ENCODE measurements at regions not wholly inside any gene's neighbourhood (a gene's known extent, or its start where the extent isn't known, plus 50 kb on each side); places are given as distances from the start of the nearest gene placed in this dataset.

DNA sequence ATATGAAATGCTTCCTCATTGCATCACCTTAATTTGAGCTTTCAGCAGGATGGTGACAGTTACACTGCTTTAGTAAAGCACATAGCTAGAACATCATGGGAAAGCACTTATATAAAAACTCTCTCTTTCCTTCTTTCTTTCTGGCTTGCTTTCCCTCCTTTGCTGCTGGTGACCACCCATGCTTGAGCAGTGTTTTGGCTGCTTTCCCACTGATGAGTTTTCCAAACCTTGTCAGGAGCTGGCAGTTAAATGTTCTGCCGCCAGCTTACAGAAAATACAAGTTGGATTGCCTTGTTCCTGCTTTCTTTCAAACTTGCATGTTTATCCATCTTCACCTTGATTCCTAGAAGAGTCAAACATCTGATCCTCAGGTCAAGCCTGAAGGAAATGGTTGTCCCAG lies 323.9 kb downstream of the FOXA2 start:
- H3K27me3 Mint-ChIP-seq (ENCODE audit: low read depth): peaks cover 51% of the 10 kb centered on the region
- TF ChIP-seq, protein P1, sequence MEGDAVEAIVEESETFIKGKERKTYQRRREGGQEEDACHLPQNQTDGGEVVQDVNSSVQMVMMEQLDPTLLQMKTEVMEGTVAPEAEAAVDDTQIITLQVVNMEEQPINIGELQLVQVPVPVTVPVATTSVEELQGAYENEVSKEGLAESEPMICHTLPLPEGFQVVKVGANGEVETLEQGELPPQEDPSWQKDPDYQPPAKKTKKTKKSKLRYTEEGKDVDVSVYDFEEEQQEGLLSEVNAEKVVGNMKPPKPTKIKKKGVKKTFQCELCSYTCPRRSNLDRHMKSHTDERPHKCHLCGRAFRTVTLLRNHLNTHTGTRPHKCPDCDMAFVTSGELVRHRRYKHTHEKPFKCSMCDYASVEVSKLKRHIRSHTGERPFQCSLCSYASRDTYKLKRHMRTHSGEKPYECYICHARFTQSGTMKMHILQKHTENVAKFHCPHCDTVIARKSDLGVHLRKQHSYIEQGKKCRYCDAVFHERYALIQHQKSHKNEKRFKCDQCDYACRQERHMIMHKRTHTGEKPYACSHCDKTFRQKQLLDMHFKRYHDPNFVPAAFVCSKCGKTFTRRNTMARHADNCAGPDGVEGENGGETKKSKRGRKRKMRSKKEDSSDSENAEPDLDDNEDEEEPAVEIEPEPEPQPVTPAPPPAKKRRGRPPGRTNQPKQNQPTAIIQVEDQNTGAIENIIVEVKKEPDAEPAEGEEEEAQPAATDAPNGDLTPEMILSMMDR (conservative IDR thresholded peaks at IDR 0.05): no peak

DNA sequence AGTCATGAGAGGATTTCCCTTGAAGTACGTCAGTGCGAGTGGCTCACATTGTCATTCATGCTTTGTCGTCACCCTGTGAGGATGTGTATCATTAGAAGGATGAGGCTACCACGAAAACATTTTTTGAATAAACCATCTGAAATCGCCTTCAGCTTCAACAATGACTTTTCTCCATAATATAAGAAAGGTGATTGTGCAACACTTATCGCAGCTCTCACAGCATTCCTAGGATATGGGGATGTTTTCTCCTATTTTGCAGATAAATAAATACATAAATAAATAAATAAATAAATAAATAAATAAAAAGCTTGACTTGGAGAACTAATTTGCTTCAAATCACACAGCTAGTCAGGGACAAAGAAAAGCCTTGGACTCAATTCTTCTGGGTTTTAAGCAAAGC lies 326.5 kb downstream of the FOXA2 start:
- Mint-ChIP-seq H3K27me3 (ENCODE audit: low read depth) (peaks cover 41% of the 10 kb centered on the region), H3K9me3 (no peaks in the 10 kb centered on the region), H3K27ac (ENCODE audit: unreplicated experiment) (no peak overlapping the region), H3K4me1 (no peaks in the 10 kb centered on the region), H3K36me3 (ENCODE audit: low read depth) (no peaks in the 10 kb centered on the region), H3K4me3 (no peak overlapping the region)
- DNase-seq (ENCODE audit: low read depth, low spot score): no peak
- TF ChIP-seq, protein P1 (conservative IDR thresholded peaks at IDR 0.05): no peak

More for the DNA sequence above, 323.9 kb downstream of the FOXA2 start:
- H3K27ac Mint-ChIP-seq (ENCODE audit: unreplicated experiment): no peak overlapping the region
- no peaks in the 10 kb centered on the region for H3K9me3 Mint-ChIP-seq
- no peaks in the 10 kb centered on the region for H3K36me3 Mint-ChIP-seq (ENCODE audit: low read depth)
- no peak for DNase-seq (ENCODE audit: low read depth, low spot score)
- H3K4me1 Mint-ChIP-seq: no peaks in the 10 kb centered on the region
- H3K4me3 Mint-ChIP-seq: no peak overlapping the region

DNA sequence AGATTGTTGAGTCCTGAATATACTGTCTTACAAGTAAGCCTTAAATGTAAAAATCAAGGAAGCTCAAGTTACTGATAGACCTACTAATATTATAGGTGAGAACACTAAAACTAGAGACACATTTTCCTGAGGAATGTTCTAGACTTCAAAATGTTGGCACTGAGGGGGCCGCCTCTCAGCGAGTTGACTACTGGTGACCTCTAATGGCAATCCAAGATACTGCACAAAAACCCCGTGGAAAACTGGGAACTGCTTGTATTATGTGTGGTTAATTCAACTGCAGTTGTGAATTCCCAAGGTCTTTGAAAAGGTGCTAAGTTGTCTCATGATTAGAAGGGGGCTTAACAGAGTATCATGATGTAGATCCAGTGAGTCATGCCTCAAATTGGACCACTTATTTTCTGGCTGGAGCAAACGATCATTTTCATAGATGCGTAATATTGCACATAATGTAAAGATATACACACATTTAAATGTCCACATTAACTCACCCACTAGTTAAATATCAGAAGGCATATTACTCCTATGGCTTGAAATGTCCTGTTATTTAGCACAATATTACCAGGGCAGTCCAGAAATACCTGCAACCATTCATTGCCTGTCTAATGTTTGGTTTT lies 336.2 kb downstream of the FOXA2 start:
- peaks cover 41% of the 10 kb centered on the region for H3K27me3 Mint-ChIP-seq (ENCODE audit: low read depth)
- no peak overlapping the region for H3K4me3 Mint-ChIP-seq
- H3K36me3 Mint-ChIP-seq (ENCODE audit: low read depth): no peaks in the 10 kb centered on the region
- TF ChIP-seq, protein P1 (conservative IDR thresholded peaks at IDR 0.05): peak; percentile 61
- no peak overlapping the region for H3K27ac Mint-ChIP-seq (ENCODE audit: unreplicated experiment)
- peak; percentile 32 for DNase-seq (ENCODE audit: low read depth, low spot score)
- H3K9me3 Mint-ChIP-seq: no peaks in the 10 kb centered on the region
- no peaks in the 10 kb centered on the region for H3K4me1 Mint-ChIP-seq

DNA sequence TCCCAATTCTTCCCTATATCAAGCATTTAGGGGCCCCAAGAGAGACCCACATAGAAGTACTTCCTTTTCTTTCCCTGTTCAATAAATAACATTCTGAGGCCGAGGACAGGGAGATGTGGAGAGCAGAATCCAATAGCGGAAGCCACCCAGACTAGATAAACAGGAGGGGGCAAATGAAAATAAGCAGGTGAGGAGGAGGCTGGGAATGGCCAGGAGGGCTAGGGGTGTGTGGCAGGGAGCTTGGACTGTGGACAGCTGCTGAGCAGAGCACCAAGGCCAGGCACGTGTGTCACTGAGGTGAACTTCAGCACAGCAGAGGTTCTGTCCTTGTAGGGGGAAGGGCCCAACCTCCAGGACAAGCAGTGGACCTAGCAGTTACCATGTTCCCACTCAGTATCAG lies 339.2 kb downstream of the FOXA2 start:
- Mint-ChIP-seq H3K4me3 (no peak overlapping the region), H3K27ac (ENCODE audit: unreplicated experiment) (no peak overlapping the region), H3K9me3 (no peaks in the 10 kb centered on the region), H3K36me3 (ENCODE audit: low read depth) (no peaks in the 10 kb centered on the region), H3K27me3 (ENCODE audit: low read depth) (peaks cover 27% of the 10 kb centered on the region), H3K4me1 (no peaks in the 10 kb centered on the region)
- TF ChIP-seq, protein P1 (conservative IDR thresholded peaks at IDR 0.05): no peak
- DNase-seq (ENCODE audit: low read depth, low spot score): no peak

DNA sequence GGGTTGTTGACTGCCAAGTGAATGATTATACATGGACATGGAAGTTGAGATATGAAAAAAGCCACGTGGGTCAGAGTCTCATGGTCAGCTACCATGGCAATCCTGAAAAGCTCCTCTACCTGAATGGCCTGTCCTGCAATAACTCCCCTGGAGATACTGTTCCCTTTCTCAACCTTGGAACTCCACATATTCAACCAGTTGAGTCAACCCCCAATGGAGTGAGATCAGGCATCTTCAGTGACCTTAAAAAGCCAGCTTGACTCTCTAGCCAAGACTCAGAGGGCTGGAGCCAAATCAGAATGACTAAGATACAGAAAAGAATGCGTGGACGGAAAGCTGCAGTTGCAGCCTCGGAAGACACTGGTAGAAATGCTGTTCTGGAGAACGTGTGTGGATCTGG lies 341.3 kb downstream of the FOXA2 start:
- DNase-seq (ENCODE audit: low read depth, low spot score): no peak
- H3K4me3 Mint-ChIP-seq: no peak overlapping the region
- peaks cover 25% of the 10 kb centered on the region for H3K27me3 Mint-ChIP-seq (ENCODE audit: low read depth)
- no peaks in the 10 kb centered on the region for H3K36me3 Mint-ChIP-seq (ENCODE audit: low read depth)
- TF ChIP-seq, protein P1 (conservative IDR thresholded peaks at IDR 0.05): no peak
- no peaks in the 10 kb centered on the region for H3K9me3 Mint-ChIP-seq
- H3K27ac Mint-ChIP-seq (ENCODE audit: unreplicated experiment): no peak overlapping the region
- no peaks in the 10 kb centered on the region for H3K4me1 Mint-ChIP-seq

Measured in neural crest cell (in vitro differentiated cells).